ENCODE measurements at regions not wholly inside any gene's neighbourhood (a gene's known extent, or its start where the extent isn't known, plus 50 kb on each side); places are given as distances from the start of the nearest gene placed in this dataset.

- Histone ChIP-seq H3K4me3 (no peak overlapping the region), H3K27me3 (no peaks in the 10 kb centered on the region), H3K9me3 (no peaks in the 10 kb centered on the region), H3K4me1 (no peaks in the 10 kb centered on the region), H3K36me3 (no peaks in the 10 kb centered on the region), H3K27ac (no peak overlapping the region)
- ATAC-seq (no peak), DNase-seq (no peak)
- TF ChIP-seq, protein P1, sequence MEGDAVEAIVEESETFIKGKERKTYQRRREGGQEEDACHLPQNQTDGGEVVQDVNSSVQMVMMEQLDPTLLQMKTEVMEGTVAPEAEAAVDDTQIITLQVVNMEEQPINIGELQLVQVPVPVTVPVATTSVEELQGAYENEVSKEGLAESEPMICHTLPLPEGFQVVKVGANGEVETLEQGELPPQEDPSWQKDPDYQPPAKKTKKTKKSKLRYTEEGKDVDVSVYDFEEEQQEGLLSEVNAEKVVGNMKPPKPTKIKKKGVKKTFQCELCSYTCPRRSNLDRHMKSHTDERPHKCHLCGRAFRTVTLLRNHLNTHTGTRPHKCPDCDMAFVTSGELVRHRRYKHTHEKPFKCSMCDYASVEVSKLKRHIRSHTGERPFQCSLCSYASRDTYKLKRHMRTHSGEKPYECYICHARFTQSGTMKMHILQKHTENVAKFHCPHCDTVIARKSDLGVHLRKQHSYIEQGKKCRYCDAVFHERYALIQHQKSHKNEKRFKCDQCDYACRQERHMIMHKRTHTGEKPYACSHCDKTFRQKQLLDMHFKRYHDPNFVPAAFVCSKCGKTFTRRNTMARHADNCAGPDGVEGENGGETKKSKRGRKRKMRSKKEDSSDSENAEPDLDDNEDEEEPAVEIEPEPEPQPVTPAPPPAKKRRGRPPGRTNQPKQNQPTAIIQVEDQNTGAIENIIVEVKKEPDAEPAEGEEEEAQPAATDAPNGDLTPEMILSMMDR (IDR thresholded peaks at IDR 0.05), result no peak
- intact Hi-C loops (cut with DNase I), result no loop called here
These were observed 281.9 kb downstream of the USP25 start for GRCh38 chr21:16011719-16012118.

DNA sequence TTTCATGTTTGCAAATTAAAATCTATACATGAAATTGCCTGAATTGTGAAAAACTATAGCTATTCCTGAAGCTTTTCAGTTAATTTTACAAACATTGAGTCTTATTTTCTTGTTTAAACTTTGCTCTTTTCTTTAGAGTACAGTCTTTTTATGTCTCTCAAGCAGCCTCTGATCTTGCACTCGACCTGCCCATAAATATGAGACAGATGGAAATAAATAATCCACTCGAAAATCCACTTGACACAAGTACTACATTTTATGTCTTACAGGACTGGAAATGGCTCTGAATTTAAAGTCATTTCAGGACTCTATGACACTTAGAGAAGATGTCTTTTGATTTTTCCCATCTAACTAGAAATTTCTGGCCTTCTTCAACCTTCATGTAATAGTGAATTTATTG is 283.8 kb downstream of the USP25 start:
- TF ChIP-seq, protein P1 (IDR thresholded peaks at IDR 0.05), result no peak
- DNase-seq (no peak), ATAC-seq (no peak)
- no peaks in the 10 kb centered on the region for H3K36me3 ChIP-seq
- H3K27ac ChIP-seq, result no peak overlapping the region
- no peaks in the 10 kb centered on the region for H3K9me3 ChIP-seq
- H3K27me3 ChIP-seq, result no peaks in the 10 kb centered on the region
- intact Hi-C loops (cut with DNase I), result no loop called here
- H3K4me3 ChIP-seq, result no peak overlapping the region
- H3K4me1 ChIP-seq, result no peaks in the 10 kb centered on the region

DNA sequence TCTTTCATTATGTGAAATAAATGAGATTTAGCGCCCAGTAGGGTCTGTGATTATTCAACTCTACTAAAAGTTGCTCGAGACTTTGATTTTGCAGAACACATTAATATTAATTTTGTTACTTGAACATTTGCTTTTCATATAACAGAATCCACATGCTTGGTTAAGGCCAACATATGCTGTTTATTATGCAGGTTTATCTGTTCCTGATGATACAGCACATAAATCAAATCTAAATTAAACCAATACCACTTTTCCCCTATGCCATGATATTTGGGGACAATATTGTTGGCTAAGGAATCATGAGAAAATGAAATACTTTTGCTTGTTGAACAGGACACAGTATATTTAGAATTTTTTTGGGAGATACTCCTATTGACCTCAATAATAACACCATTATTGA is 291.1 kb downstream of the USP25 start:
- no peaks in the 10 kb centered on the region for H3K9me3 ChIP-seq
- H3K27me3 ChIP-seq, result no peaks in the 10 kb centered on the region
- DNase-seq, result no peak
- H3K27ac ChIP-seq, result no peak overlapping the region
- H3K4me1 ChIP-seq, result no peaks in the 10 kb centered on the region
- intact Hi-C loops (cut with DNase I), result no loop called here
- TF ChIP-seq, protein P1 (IDR thresholded peaks at IDR 0.05), result no peak
- no peak for ATAC-seq
- no peaks in the 10 kb centered on the region for H3K36me3 ChIP-seq
- no peak overlapping the region for H3K4me3 ChIP-seq

DNA sequence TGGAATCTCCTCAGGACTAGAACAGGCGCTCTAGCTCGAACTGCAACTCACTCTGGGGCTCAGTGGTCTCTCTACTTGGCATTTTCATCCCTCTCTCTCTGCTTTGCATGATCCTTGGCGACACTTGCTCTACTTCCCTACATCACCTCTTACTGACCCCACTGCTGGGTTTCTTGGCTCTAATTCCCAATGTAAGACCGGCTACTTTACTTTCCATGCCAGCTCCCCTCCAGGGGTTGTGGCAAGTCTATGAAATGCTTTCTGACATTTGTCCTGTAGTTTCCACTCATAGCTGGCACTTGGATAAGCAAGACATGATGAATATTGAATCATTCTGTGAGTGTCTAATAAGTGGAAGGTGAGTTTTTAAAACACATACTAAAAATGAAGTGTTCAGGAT is 292.3 kb downstream of the USP25 start:
- H3K36me3 ChIP-seq, result no peaks in the 10 kb centered on the region
- no peak overlapping the region for H3K27ac ChIP-seq
- no peaks in the 10 kb centered on the region for H3K4me1 ChIP-seq
- no peak for DNase-seq
- H3K9me3 ChIP-seq, result no peaks in the 10 kb centered on the region
- no peaks in the 10 kb centered on the region for H3K27me3 ChIP-seq
- no peak for ATAC-seq
- intact Hi-C loops (cut with DNase I), result no loop called here
- TF ChIP-seq, protein P1 (IDR thresholded peaks at IDR 0.05), result no peak
- H3K4me3 ChIP-seq, result no peak overlapping the region

DNA sequence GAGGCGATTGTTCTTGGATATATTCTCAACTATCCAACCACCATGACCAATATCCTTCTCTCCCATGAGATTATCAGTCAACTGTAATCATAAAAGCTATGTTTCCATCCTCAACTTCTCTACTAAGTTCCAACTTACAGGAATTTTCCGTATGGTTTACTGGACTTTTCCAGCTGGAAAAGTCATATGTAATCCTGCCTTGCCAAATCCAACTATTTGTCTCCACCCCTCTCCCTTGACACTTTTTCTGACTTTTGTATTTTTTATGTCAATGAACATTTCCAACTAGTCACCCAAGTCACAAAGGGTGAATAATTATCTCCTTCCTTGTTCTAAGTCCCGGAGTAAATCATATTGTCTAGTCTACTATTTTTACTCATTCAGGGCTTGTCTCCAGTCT is 293.1 kb downstream of the USP25 start:
- no peaks in the 10 kb centered on the region for H3K4me1 ChIP-seq
- H3K27ac ChIP-seq, result no peak overlapping the region
- no peaks in the 10 kb centered on the region for H3K9me3 ChIP-seq
- no peaks in the 10 kb centered on the region for H3K36me3 ChIP-seq
- no peaks in the 10 kb centered on the region for H3K27me3 ChIP-seq
- TF ChIP-seq, protein P1 (IDR thresholded peaks at IDR 0.05), result no peak
- no peak for ATAC-seq
- H3K4me3 ChIP-seq, result no peak overlapping the region
- no peak for DNase-seq
- intact Hi-C loops (cut with DNase I), result no loop called here

- H3K27me3 ChIP-seq, result no peaks in the 10 kb centered on the region
- TF ChIP-seq, protein P1 (IDR thresholded peaks at IDR 0.05), result no peak
- no peak overlapping the region for H3K4me3 ChIP-seq
- no peak for DNase-seq
- H3K36me3 ChIP-seq, result no peaks in the 10 kb centered on the region
- H3K4me1 ChIP-seq, result no peaks in the 10 kb centered on the region
- H3K27ac ChIP-seq, result no peak overlapping the region
- ATAC-seq, result no peak
- intact Hi-C loops (cut with DNase I), result no loop called here
- H3K9me3 ChIP-seq, result no peaks in the 10 kb centered on the region
These were observed 298.4 kb downstream of the USP25 start for GRCh38 chr21:16028142-16028541.
